ENCODE measurements at regions not wholly inside any gene's neighbourhood (a gene's known extent, or its start where the extent isn't known, plus 50 kb on each side); places are given as distances from the start of the nearest gene placed in this dataset.

GRCh38 chr9:88784960-88785359 is 206.3 kb upstream of the S1PR3 start:
- FAIRE-seq (no peak), DNase-seq (ENCODE audit: insufficient read length, low spot score) (no peak)

GRCh38 chr9:88786291-88787079 is 204.8 kb upstream of the S1PR3 start:
- DNase-seq (ENCODE audit: insufficient read length, low spot score), result no peak

GRCh38 chr9:88789785-88790184 is 201.5 kb upstream of the S1PR3 start:
- no peak for DNase-seq (ENCODE audit: insufficient read length, low spot score)
- no peak for FAIRE-seq

More at GRCh38 chr9:88786291-88787079, 204.8 kb upstream of the S1PR3 start:
- FAIRE-seq, result no peak

- FAIRE-seq (no peak), DNase-seq (ENCODE audit: insufficient read length, low spot score) (no peak)
These were observed 200.0 kb upstream of the S1PR3 start for GRCh38 chr9:88791105-88791805.

- DNase-seq (ENCODE audit: insufficient read length, low spot score) (no peak), FAIRE-seq (no peak)
These were observed 198.8 kb upstream of the S1PR3 start for GRCh38 chr9:88792502-88792901.

- DNase-seq (ENCODE audit: insufficient read length, low spot score) (no peak), FAIRE-seq (no peak)
These were observed 197.2 kb upstream of the S1PR3 start for GRCh38 chr9:88794100-88794499.

GRCh38 chr9:88796947-88797346 is 194.3 kb upstream of the S1PR3 start:
- no peak for DNase-seq (ENCODE audit: insufficient read length, low spot score)
- FAIRE-seq, result no peak

GRCh38 chr9:88798476-88798875 is 192.8 kb upstream of the S1PR3 start:
- no peak for FAIRE-seq
- DNase-seq (ENCODE audit: insufficient read length, low spot score), result no peak

- DNase-seq (ENCODE audit: insufficient read length, low spot score) (no peak), FAIRE-seq (no peak)
These were observed 191.5 kb upstream of the S1PR3 start for GRCh38 chr9:88799541-88800328.

GRCh38 chr9:88800329-88800682 is 191.0 kb upstream of the S1PR3 start:
- no peak for DNase-seq (ENCODE audit: insufficient read length, low spot score)
- no peak for FAIRE-seq

GRCh38 chr9:88801214-88801796 is 190.0 kb upstream of the S1PR3 start:
- FAIRE-seq (no peak), DNase-seq (ENCODE audit: insufficient read length, low spot score) (no peak)

GRCh38 chr9:88802533-88802932 is 188.7 kb upstream of the S1PR3 start:
- no peak for FAIRE-seq
- no peak for DNase-seq (ENCODE audit: insufficient read length, low spot score)

GRCh38 chr9:88803546-88804253 is 187.6 kb upstream of the S1PR3 start:
- no peak for DNase-seq (ENCODE audit: insufficient read length, low spot score)
- no peak for FAIRE-seq

GRCh38 chr9:88804254-88804596 is 187.0 kb upstream of the S1PR3 start:
- DNase-seq (ENCODE audit: insufficient read length, low spot score) (no peak), FAIRE-seq (no peak)

GRCh38 chr9:88805217-88805943 is 185.9 kb upstream of the S1PR3 start:
- FAIRE-seq (no peak), DNase-seq (ENCODE audit: insufficient read length, low spot score) (no peak)

- DNase-seq (ENCODE audit: insufficient read length, low spot score) (no peak), FAIRE-seq (no peak)
These were observed 183.8 kb upstream of the S1PR3 start for GRCh38 chr9:88807426-88807825.

GRCh38 chr9:88808019-88808656 is 183.1 kb upstream of the S1PR3 start:
- DNase-seq (ENCODE audit: insufficient read length, low spot score), result no peak
- FAIRE-seq, result no peak

GRCh38 chr9:88808761-88809354 is 182.4 kb upstream of the S1PR3 start:
- DNase-seq (ENCODE audit: insufficient read length, low spot score), result no peak
- FAIRE-seq, result no peak
